Erythroblast (primary cell): ENCODE measurements at regions not wholly inside any gene's neighbourhood (a gene's known extent, or its start where the extent isn't known, plus 50 kb on each side); places are given as distances from the start of the nearest gene placed in this dataset.

Experiments used
- GATA1 ChIP-seq: IDR thresholded peaks from 2 replicates; pipeline ENCODE4 v1.6.1; 2011; ENCODE audit warnings: low read depth, mild to moderate bottlenecking, control low read depth, low read length, moderate library complexity
- POLR2A ChIP-seq: IDR thresholded peaks from 2 replicates; pipeline ENCODE4 v1.6.1; 2011; ENCODE audit warnings: mild to moderate bottlenecking, low read length

DNA sequence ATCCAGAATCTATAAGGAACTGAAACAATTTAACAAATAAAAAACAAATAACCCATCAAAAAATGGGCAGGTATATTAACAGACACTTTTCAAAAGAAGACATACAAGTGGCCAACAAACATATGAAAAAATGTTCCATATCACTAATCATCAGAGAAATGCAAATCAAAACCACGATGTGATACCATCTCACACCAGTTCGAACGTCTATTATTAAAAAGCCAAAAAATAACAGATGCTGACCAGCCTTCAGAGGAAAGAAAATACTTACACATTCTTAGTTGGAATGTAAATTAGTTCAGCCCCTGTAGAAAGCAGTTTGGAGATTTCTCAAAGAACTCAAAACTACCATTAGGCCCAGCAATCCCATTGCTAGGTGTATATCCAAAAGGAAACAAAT is 687.9 kb upstream of the AADAT start:
- TF ChIP-seq POLR2A (no peak), GATA1 (no peak)
